SK-N-SH (cell line): ENCODE measurements at regions not wholly inside any gene's neighbourhood (a gene's known extent, or its start where the extent isn't known, plus 50 kb on each side); places are given as distances from the start of the nearest gene placed in this dataset.

Experiments used
- CTCF ChIA-PET: fragments of 300-600, 350-600 bp; formaldehyde crosslinking; extraction: SDS; loops from one replicate; lab custom pipeline; 2021; lab: Yijun Ruan, JAX
- POLR2A ChIA-PET: fragments of 350-600 bp; sonication (Branson Sonifier 250); formaldehyde crosslinking; extraction: SDS; loops from one replicate; lab custom pipeline; 2020; ENCODE audit warnings: antibody characterized with exemption, inconsistent platforms; lab: Yijun Ruan, JAX
- DNase-seq: peaks from one replicate; pipeline ENCODE4 v3.0.0; 2012
- H2AFZ ChIP-seq: fragments of 200-600 bp; sonication (generic); 2 replicates; pipeline ENCODE4 v1.8.1; 2016; ENCODE audit warnings: antibody characterized with exemption, mild to moderate bottlenecking, low read depth
- H3F3A ChIP-seq: fragments of 200-600 bp; sonication (generic); replicated peaks from 2 replicates; pipeline ENCODE3; 2016; ENCODE audit warnings: antibody characterized with exemption, mild to moderate bottlenecking; ENCODE audit not compliant: insufficient read depth
- H3K27ac ChIP-seq, 2 experiments: fragments of 200-500 bp in 1 of 2; fragments of 200-600 bp in 1 of 2; sonication (Bioruptor generic) in 1 of 2; sonication (generic), shearing (Covaris generic) in 1 of 2; 2 replicates each; pipeline versions ENCODE4 v1.5.1 to v1.6.1; 2014 to 2016; ENCODE audit warnings: low read depth in 2 of 2, inconsistent platforms in 1 of 2, low read length in 1 of 2, mild to moderate bottlenecking in 1 of 2, mixed read lengths in 1 of 2
- H3K27me3 ChIP-seq: fragments of 200-600 bp; sonication (generic), shearing (Covaris generic); 2 replicates; pipeline ENCODE4 v1.6.1; 2016; ENCODE audit warnings: mixed run types; ENCODE audit not compliant: insufficient read depth
- H3K36me3 ChIP-seq, 2 experiments: fragments of 200-500 bp in 1 of 2; fragments of 200-600 bp in 1 of 2; sonication (Bioruptor generic) in 1 of 2; sonication (generic) in 1 of 2; replicated peaks in 1 of 2; 2 replicates each; pipeline versions ENCODE3 to v1.5.1; 2014 to 2016; ENCODE audit warnings: low read length in 1 of 2, mild to moderate bottlenecking in 1 of 2; ENCODE audit not compliant: insufficient read depth in 2 of 2, control insufficient read depth in 1 of 2
- H3K4me1 ChIP-seq, 2 experiments: fragments of 200-500 bp in 1 of 2; fragments of 200-600 bp in 1 of 2; sonication (Bioruptor generic) in 1 of 2; sonication (generic), shearing (Covaris generic) in 1 of 2; 2 replicates each; pipeline versions ENCODE4 v1.5.1 to v1.6.1; 2014 to 2016; ENCODE audit warnings: low read depth in 1 of 2, low read length in 1 of 2, mixed run types in 1 of 2; ENCODE audit not compliant: insufficient read depth in 2 of 2, control insufficient read depth in 1 of 2
- H3K4me2 ChIP-seq: fragments of 200-600 bp; sonication (generic), shearing (Covaris generic); 2 replicates; pipeline ENCODE4 v1.6.1; 2017; ENCODE audit warnings: mixed run types
- H3K4me3 ChIP-seq, 2 experiments: fragments of 200-500 bp in 1 of 2; fragments of 200-600 bp in 1 of 2; sonication (Bioruptor generic) in 1 of 2; sonication (generic), shearing (Covaris generic) in 1 of 2; 2 replicates each; pipeline versions ENCODE4 v1.5.1 to v1.8.1; 2014 to 2016; ENCODE audit warnings: low read depth in 2 of 2, inconsistent platforms in 1 of 2, low read length in 1 of 2, mild to moderate bottlenecking in 1 of 2, mixed read lengths in 1 of 2, moderate library complexity in 1 of 2
- H3K79me2 ChIP-seq: fragments of 200-600 bp; sonication (generic); 2 replicates; pipeline ENCODE4 v1.8.1; 2017; ENCODE audit warnings: mild to moderate bottlenecking; ENCODE audit not compliant: insufficient read depth
- H3K9ac ChIP-seq: fragments of 200-600 bp; sonication (generic); 2 replicates; pipeline ENCODE4 v1.6.1; 2017; ENCODE audit warnings: mixed run types
- H3K9me2 ChIP-seq: fragments of 200-600 bp; sonication (generic); 2 replicates; pipeline ENCODE4 v1.6.1; 2017; ENCODE audit warnings: mixed run types
- H3K9me3 ChIP-seq: fragments of 200-600 bp; sonication (generic); 2 replicates; pipeline ENCODE4 v1.6.1; 2017; ENCODE audit warnings: mixed run types, mild to moderate bottlenecking, moderate library complexity
- H4K20me1 ChIP-seq: fragments of 200-600 bp; sonication (generic); 2 replicates; pipeline ENCODE4 v1.6.1; 2017; ENCODE audit warnings: mild to moderate bottlenecking, mixed run types; ENCODE audit not compliant: insufficient read depth
- EP300 ChIP-seq, 2 experiments: IDR thresholded peaks; 2 replicates each; pipeline versions ENCODE4 v1.4.0 to v1.6.1; 2012; ENCODE audit warnings: borderline replicate concordance in 1 of 2, low read depth in 1 of 2, low read length in 1 of 2
- FOXM1 ChIP-seq: IDR thresholded peaks from 2 replicates; pipeline ENCODE4 v1.4.0; 2012; ENCODE audit warnings: low read depth, mild to moderate bottlenecking
- GABPA ChIP-seq: IDR thresholded peaks from 2 replicates; pipeline ENCODE4 v1.4.0; 2012; ENCODE audit warnings: low read depth, mild to moderate bottlenecking
- JUND ChIP-seq: IDR thresholded peaks from 2 replicates; pipeline ENCODE4 v1.4.0; 2012
- MXI1 ChIP-seq: IDR thresholded peaks from 2 replicates; pipeline ENCODE4 v1.6.1; 2012; ENCODE audit warnings: mild to moderate bottlenecking, low read depth, low read length, improper control_type of control experiment
- NRF1 ChIP-seq: IDR thresholded peaks from 2 replicates; pipeline ENCODE4 v1.6.1; 2012; ENCODE audit warnings: low read depth, mild to moderate bottlenecking, low read length
- RCOR1 ChIP-seq: fragments of 150-350 bp; IDR thresholded peaks from 2 replicates; pipeline ENCODE4 v1.6.1; 2017; ENCODE audit warnings: antibody characterized with exemption, low read length
- RXRA ChIP-seq: IDR thresholded peaks from 2 replicates; pipeline ENCODE4 v1.4.0; 2012; ENCODE audit warnings: low read depth, mild to moderate bottlenecking, borderline replicate concordance
- YY1 ChIP-seq: IDR thresholded peaks from 2 replicates; pipeline ENCODE4 v1.4.0; 2012; ENCODE audit warnings: low read depth, mild to moderate bottlenecking
- whole genome bisulfite sequencing: methylation state at CpG from one replicate; pipeline ENCODE4 v1.1.6; 2017; ENCODE audit warnings: low lambda C conversion rate; 5-methylcytosine and 5-hydroxymethylcytosine counted together
- TF ChIP-seq, protein P1 (sequence below): fragments of 150-350 bp; IDR thresholded peaks from 2 replicates; pipeline ENCODE4 v1.6.1; 2017; ENCODE audit warnings: antibody characterized with exemption, low read length, low read depth, borderline replicate concordance
- TF ChIP-seq, protein P2 (sequence below): IDR thresholded peaks from 2 replicates; pipeline ENCODE4 v1.6.1; 2012; ENCODE audit warnings: mild to moderate bottlenecking, low read depth, low read length, moderate library complexity
- TF ChIP-seq, protein P3 (sequence below): fragments of 200-600 bp; sonication (generic); IDR thresholded peaks from 2 replicates; pipeline ENCODE4 v1.6.1; 2017; ENCODE audit warnings: antibody characterized with exemption, mild to moderate bottlenecking, moderate library complexity
- TF ChIP-seq, protein P4 (sequence below): fragments of 150-350 bp; IDR thresholded peaks from 2 replicates; pipeline ENCODE4 v1.6.1; 2016; ENCODE audit warnings: mild to moderate bottlenecking, low read depth, low read length
- TF ChIP-seq, protein P5 (sequence below): IDR thresholded peaks from 2 replicates; pipeline ENCODE4 v1.4.0; 2012; ENCODE audit warnings: low read depth, borderline replicate concordance

DNA sequence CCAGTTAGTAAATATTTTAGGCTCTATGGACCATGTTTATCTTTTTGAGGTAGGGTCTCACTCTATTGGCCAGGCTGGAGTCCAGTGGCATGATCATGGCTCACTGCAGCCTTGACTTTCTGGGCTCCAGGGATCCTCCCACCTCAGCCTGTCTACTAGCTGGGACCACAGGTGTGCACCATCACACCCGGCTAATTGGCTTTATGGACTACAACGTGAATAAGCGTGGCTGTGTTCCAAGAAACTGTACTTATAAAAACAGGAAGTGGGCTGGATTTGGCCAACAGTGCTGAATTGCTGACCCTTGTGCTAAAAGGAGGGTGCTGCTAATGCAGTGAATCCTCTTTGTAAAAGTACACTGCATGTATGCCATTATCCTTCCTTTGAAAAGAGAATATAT, 111.7 kb upstream of the CDK13 start (continued):
- TF ChIP-seq, protein P1, sequence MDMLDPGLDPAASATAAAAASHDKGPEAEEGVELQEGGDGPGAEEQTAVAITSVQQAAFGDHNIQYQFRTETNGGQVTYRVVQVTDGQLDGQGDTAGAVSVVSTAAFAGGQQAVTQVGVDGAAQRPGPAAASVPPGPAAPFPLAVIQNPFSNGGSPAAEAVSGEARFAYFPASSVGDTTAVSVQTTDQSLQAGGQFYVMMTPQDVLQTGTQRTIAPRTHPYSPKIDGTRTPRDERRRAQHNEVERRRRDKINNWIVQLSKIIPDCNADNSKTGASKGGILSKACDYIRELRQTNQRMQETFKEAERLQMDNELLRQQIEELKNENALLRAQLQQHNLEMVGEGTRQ: no peak
- TF ChIP-seq EP300 (IDR thresholded peaks at IDR 0.05; ENCODE audit: borderline replicate concordance in 1 of 2, low read depth in 1 of 2, low read length in 1 of 2) (no peak), RXRA (no peak)
- TF ChIP-seq, protein P2, sequence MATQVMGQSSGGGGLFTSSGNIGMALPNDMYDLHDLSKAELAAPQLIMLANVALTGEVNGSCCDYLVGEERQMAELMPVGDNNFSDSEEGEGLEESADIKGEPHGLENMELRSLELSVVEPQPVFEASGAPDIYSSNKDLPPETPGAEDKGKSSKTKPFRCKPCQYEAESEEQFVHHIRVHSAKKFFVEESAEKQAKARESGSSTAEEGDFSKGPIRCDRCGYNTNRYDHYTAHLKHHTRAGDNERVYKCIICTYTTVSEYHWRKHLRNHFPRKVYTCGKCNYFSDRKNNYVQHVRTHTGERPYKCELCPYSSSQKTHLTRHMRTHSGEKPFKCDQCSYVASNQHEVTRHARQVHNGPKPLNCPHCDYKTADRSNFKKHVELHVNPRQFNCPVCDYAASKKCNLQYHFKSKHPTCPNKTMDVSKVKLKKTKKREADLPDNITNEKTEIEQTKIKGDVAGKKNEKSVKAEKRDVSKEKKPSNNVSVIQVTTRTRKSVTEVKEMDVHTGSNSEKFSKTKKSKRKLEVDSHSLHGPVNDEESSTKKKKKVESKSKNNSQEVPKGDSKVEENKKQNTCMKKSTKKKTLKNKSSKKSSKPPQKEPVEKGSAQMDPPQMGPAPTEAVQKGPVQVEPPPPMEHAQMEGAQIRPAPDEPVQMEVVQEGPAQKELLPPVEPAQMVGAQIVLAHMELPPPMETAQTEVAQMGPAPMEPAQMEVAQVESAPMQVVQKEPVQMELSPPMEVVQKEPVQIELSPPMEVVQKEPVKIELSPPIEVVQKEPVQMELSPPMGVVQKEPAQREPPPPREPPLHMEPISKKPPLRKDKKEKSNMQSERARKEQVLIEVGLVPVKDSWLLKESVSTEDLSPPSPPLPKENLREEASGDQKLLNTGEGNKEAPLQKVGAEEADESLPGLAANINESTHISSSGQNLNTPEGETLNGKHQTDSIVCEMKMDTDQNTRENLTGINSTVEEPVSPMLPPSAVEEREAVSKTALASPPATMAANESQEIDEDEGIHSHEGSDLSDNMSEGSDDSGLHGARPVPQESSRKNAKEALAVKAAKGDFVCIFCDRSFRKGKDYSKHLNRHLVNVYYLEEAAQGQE: no peak

DNA sequence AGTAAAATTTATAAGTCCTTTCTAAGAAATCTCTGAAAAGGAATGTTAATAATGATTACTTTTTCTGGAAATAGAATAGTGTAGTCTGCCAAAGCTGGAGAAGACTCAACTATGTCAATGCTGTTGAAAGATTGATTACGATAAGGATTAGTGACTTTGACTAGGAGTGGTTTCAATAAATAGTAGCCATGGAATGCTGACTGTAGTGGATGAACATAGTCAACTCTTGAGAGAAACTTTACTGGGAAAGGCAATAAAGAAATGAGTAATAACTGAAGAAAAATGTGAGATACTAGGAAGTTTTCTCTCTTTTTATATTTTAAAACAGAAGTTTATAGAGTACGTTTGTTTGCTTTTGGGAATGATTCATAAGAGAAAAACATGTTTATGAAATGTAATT, 105.0 kb upstream of the CDK13 start:
- no peaks in the 10 kb centered on the region for H3F3A ChIP-seq
- H2AFZ ChIP-seq: no peak overlapping the region
- H3K9me2 ChIP-seq: no peaks in the 10 kb centered on the region
- H3K36me3 ChIP-seq: no peaks in the 10 kb centered on the region
- TF ChIP-seq, protein P3, sequence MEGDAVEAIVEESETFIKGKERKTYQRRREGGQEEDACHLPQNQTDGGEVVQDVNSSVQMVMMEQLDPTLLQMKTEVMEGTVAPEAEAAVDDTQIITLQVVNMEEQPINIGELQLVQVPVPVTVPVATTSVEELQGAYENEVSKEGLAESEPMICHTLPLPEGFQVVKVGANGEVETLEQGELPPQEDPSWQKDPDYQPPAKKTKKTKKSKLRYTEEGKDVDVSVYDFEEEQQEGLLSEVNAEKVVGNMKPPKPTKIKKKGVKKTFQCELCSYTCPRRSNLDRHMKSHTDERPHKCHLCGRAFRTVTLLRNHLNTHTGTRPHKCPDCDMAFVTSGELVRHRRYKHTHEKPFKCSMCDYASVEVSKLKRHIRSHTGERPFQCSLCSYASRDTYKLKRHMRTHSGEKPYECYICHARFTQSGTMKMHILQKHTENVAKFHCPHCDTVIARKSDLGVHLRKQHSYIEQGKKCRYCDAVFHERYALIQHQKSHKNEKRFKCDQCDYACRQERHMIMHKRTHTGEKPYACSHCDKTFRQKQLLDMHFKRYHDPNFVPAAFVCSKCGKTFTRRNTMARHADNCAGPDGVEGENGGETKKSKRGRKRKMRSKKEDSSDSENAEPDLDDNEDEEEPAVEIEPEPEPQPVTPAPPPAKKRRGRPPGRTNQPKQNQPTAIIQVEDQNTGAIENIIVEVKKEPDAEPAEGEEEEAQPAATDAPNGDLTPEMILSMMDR: no peak
- TF ChIP-seq YY1 (no peak), RCOR1 (no peak), NRF1 (no peak), FOXM1 (no peak), GABPA (no peak), JUND (no peak), MXI1 (no peak)
- TF ChIP-seq, protein P4, sequence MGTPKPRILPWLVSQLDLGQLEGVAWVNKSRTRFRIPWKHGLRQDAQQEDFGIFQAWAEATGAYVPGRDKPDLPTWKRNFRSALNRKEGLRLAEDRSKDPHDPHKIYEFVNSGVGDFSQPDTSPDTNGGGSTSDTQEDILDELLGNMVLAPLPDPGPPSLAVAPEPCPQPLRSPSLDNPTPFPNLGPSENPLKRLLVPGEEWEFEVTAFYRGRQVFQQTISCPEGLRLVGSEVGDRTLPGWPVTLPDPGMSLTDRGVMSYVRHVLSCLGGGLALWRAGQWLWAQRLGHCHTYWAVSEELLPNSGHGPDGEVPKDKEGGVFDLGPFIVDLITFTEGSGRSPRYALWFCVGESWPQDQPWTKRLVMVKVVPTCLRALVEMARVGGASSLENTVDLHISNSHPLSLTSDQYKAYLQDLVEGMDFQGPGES: no peak
- TF ChIP-seq, protein P5, sequence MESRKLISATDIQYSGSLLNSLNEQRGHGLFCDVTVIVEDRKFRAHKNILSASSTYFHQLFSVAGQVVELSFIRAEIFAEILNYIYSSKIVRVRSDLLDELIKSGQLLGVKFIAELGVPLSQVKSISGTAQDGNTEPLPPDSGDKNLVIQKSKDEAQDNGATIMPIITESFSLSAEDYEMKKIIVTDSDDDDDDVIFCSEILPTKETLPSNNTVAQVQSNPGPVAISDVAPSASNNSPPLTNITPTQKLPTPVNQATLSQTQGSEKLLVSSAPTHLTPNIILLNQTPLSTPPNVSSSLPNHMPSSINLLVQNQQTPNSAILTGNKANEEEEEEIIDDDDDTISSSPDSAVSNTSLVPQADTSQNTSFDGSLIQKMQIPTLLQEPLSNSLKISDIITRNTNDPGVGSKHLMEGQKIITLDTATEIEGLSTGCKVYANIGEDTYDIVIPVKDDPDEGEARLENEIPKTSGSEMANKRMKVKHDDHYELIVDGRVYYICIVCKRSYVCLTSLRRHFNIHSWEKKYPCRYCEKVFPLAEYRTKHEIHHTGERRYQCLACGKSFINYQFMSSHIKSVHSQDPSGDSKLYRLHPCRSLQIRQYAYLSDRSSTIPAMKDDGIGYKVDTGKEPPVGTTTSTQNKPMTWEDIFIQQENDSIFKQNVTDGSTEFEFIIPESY: no peak
- H3K79me2 ChIP-seq: no peaks in the 10 kb centered on the region
- POLR2A ChIA-PET: no interaction called here
- H3K27ac ChIP-seq: no peak overlapping the region
- CTCF ChIA-PET: no interaction called here
- H4K20me1 ChIP-seq: no peaks in the 10 kb centered on the region
- no peak for DNase-seq
- H3K9me3 ChIP-seq: no peaks in the 10 kb centered on the region
- H3K27me3 ChIP-seq: peaks cover 7% of the 10 kb centered on the region; the same call in 1 of the 2 replicates
- H3K9ac ChIP-seq: no peak overlapping the region
- no peak overlapping the region for H3K4me2 ChIP-seq
- WGBS: 69% methylated on average over 2 of the region's 2 CpGs
- H3K4me3 ChIP-seq: no peak overlapping the region
- no peaks in the 10 kb centered on the region for H3K4me1 ChIP-seq
